Natural killer cell treated with Interleukin-12 subunit alpha and Interleukin-12 subunit beta and Interleukin-15 and Interleukin-18, amount 100 ng/mL, for 72 hours (primary cell): ENCODE measurements at regions not wholly inside any gene's neighbourhood (a gene's known extent, or its start where the extent isn't known, plus 50 kb on each side); places are given as distances from the start of the nearest gene placed in this dataset.
"Not testable (repeated sequence)": the region's sequence is repeated elsewhere in the genome, so short reads cannot be mapped to it uniquely, and the experiment has no call there.

ENCODE experiments used
- ATAC-seq, 2 donors: fragments of 150-1000 bp; cut with Tn5 transposase in 1 of 2; sonication (Bioruptor Pico), chemical (Tn5 transposase) in 1 of 2; 2 replicates each; pipeline ENCODE4 v1.10.0; 2021
- DNase-seq: peaks from one replicate; pipeline ENCODE4 v3.0.0; 2022; ENCODE audit warnings: low spot score
- H3K27ac Mint-ChIP-seq, 2 donors: 1 replicate in 1 of 2; 2 replicates in 1 of 2; pipeline ENCODE4 v1.8.0; 2022; ENCODE audit warnings: mixed read lengths in 2 of 2, mild to moderate bottlenecking in 1 of 2, moderate library complexity in 1 of 2
- H3K27me3 Mint-ChIP-seq, 2 donors: 1 replicate in 1 of 2; 2 replicates in 1 of 2; pipeline ENCODE4 v1.8.0; 2022; ENCODE audit warnings: mixed read lengths in 2 of 2
- H3K36me3 Mint-ChIP-seq: one replicate; pipeline ENCODE4 v1.8.0; 2022; ENCODE audit warnings: mixed read lengths
- H3K4me1 Mint-ChIP-seq, 2 donors: 1 replicate in 1 of 2; 2 replicates in 1 of 2; pipeline ENCODE4 v1.8.0; 2022; ENCODE audit warnings: low read depth in 2 of 2, mixed read lengths in 2 of 2, mild to moderate bottlenecking in 1 of 2
- H3K4me3 Mint-ChIP-seq: one replicate; pipeline ENCODE4 v1.8.0; 2022; ENCODE audit warnings: mixed read lengths
- H3K9me3 Mint-ChIP-seq: 2 replicates; pipeline ENCODE4 v1.8.0; 2022; ENCODE audit warnings: mixed read lengths

GRCh38 chr2:143870696-143871095, 649.2 kb downstream of the ZEB2 start:
- DNase-seq (no peak), ATAC-seq (no peak)
- H3K36me3 Mint-ChIP-seq: peaks cover 31% of the 10 kb centered on the region
- H3K27ac Mint-ChIP-seq: peak overlapping the region in 1 of 2 donors; percentile 32
- H3K9me3 Mint-ChIP-seq: peaks cover 18% of the 10 kb centered on the region
- H3K4me1 Mint-ChIP-seq: peaks cover 17 to 19% of the 10 kb centered on the region in 2 donors
- H3K4me3 Mint-ChIP-seq: no peak overlapping the region
- no peaks in the 10 kb centered on the region for H3K27me3 Mint-ChIP-seq

GRCh38 chr2:143856978-143857377, 662.9 kb downstream of the ZEB2 start:
- H3K9me3 Mint-ChIP-seq: no peaks in the 10 kb centered on the region

GRCh38 chr2:143852759-143853158, 667.2 kb downstream of the ZEB2 start:
- Mint-ChIP-seq H3K4me1 (peaks cover 7 to 11% of the 10 kb centered on the region in 2 donors), H3K36me3 (no peaks in the 10 kb centered on the region), H3K4me3 (no peak overlapping the region), H3K9me3 (no peaks in the 10 kb centered on the region), H3K27me3 (peaks cover 11 to 26% of the 10 kb centered on the region in 2 donors), H3K27ac (no peak overlapping the region)
- ATAC-seq (no peak), DNase-seq (no peak)

More at GRCh38 chr2:143856978-143857377, 662.9 kb downstream of the ZEB2 start:
- DNase-seq (no peak), ATAC-seq (no peak)
- Mint-ChIP-seq H3K27me3 (peaks cover 6 to 12% of the 10 kb centered on the region in 2 donors), H3K36me3 (peaks cover 6% of the 10 kb centered on the region), H3K4me1 (no peaks in the 10 kb centered on the region), H3K4me3 (no peak overlapping the region), H3K27ac (no peak overlapping the region)

GRCh38 chr2:143850084-143850483, 669.8 kb downstream of the ZEB2 start:
- H3K36me3 Mint-ChIP-seq: no peaks in the 10 kb centered on the region
- peak; percentile 62 to 68 for ATAC-seq
- peaks cover 13 to 32% of the 10 kb centered on the region in 2 donors for H3K4me1 Mint-ChIP-seq
- H3K9me3 Mint-ChIP-seq: no peaks in the 10 kb centered on the region
- peaks cover 18 to 39% of the 10 kb centered on the region in 2 donors for H3K27me3 Mint-ChIP-seq
- H3K27ac Mint-ChIP-seq: peak overlapping the region; percentile 61 to 81
- H3K4me3 Mint-ChIP-seq: peak overlapping the region; percentile 48
- DNase-seq: no peak

- Mint-ChIP-seq H3K4me3 (peak overlapping the region; percentile 15), H3K27me3 (peaks cover 12 to 37% of the 10 kb centered on the region in 2 donors), H3K9me3 (no peaks in the 10 kb centered on the region), H3K36me3 (no peaks in the 10 kb centered on the region), H3K4me1 (peaks cover 13 to 39% of the 10 kb centered on the region in 2 donors), H3K27ac (peak overlapping the region; percentile 7 to 20)
- DNase-seq (no peak), ATAC-seq (peak in 1 of 2 donors; percentile 36)
These were observed 672.7 kb downstream of the ZEB2 start for GRCh38 chr2:143847257-143847656.

GRCh38 chr2:143844986-143845385, 674.9 kb downstream of the ZEB2 start:
- H3K9me3 Mint-ChIP-seq: no peaks in the 10 kb centered on the region
- no peak for DNase-seq
- peak overlapping the region; percentile 23 for H3K4me3 Mint-ChIP-seq
- H3K4me1 Mint-ChIP-seq: peaks cover 13 to 31% of the 10 kb centered on the region in 2 donors
- H3K36me3 Mint-ChIP-seq: no peaks in the 10 kb centered on the region
- peak overlapping the region in 1 of 2 donors; percentile 65 for H3K27ac Mint-ChIP-seq
- ATAC-seq: no peak
- H3K27me3 Mint-ChIP-seq: peaks cover 10 to 22% of the 10 kb centered on the region in 2 donors

GRCh38 chr2:143843686-143844085, 676.2 kb downstream of the ZEB2 start:
- Mint-ChIP-seq H3K4me1 (peaks cover 9 to 28% of the 10 kb centered on the region in 2 donors), H3K36me3 (no peaks in the 10 kb centered on the region), H3K4me3 (no peak overlapping the region), H3K9me3 (no peaks in the 10 kb centered on the region), H3K27ac (peak overlapping the region in 1 of 2 donors; percentile 21), H3K27me3 (peaks cover 10 to 20% of the 10 kb centered on the region in 2 donors)
- DNase-seq (no peak), ATAC-seq (no peak)

- no peak overlapping the region for H3K4me3 Mint-ChIP-seq
- H3K36me3 Mint-ChIP-seq: no peaks in the 10 kb centered on the region
- peaks cover 7 to 20% of the 10 kb centered on the region in 2 donors for H3K27me3 Mint-ChIP-seq
- no peaks in the 10 kb centered on the region for H3K9me3 Mint-ChIP-seq
- no peak for ATAC-seq
- H3K27ac Mint-ChIP-seq: no peak overlapping the region
- DNase-seq: no peak
- H3K4me1 Mint-ChIP-seq: peaks cover 6 to 28% of the 10 kb centered on the region in 2 donors
These were observed 677.1 kb downstream of the ZEB2 start for GRCh38 chr2:143842836-143843235.

- no peak overlapping the region for H3K27ac Mint-ChIP-seq
These were observed 678.0 kb downstream of the ZEB2 start for GRCh38 chr2:143841935-143842334.

GRCh38 chr2:143840601-143841000, 679.3 kb downstream of the ZEB2 start:
- Mint-ChIP-seq H3K9me3 (no peaks in the 10 kb centered on the region), H3K4me3 (no peak overlapping the region), H3K27me3 (peaks cover 0 to 7% of the 10 kb centered on the region in 2 donors), H3K4me1 (peaks cover 0 to 12% of the 10 kb centered on the region in 2 donors), H3K36me3 (no peaks in the 10 kb centered on the region), H3K27ac (no peak overlapping the region)
- ATAC-seq: no peak
- no peak for DNase-seq

More at GRCh38 chr2:143841935-143842334, 678.0 kb downstream of the ZEB2 start:
- H3K9me3 Mint-ChIP-seq: no peaks in the 10 kb centered on the region
- H3K27me3 Mint-ChIP-seq: peaks cover 5 to 17% of the 10 kb centered on the region in 2 donors
- DNase-seq: no peak
- ATAC-seq: no peak
- H3K36me3 Mint-ChIP-seq: no peaks in the 10 kb centered on the region
- H3K4me3 Mint-ChIP-seq: no peak overlapping the region
- peaks cover under 1 to 23% of the 10 kb centered on the region in 2 donors for H3K4me1 Mint-ChIP-seq

GRCh38 chr2:143840194-143840593, 679.7 kb downstream of the ZEB2 start:
- H3K4me3 Mint-ChIP-seq: no peak overlapping the region
- DNase-seq (no peak), ATAC-seq (no peak)
- H3K9me3 Mint-ChIP-seq: no peaks in the 10 kb centered on the region
- H3K36me3 Mint-ChIP-seq: no peaks in the 10 kb centered on the region
- peaks cover 0 to 8% of the 10 kb centered on the region in 2 donors for H3K4me1 Mint-ChIP-seq
- H3K27ac Mint-ChIP-seq: no peak overlapping the region
- H3K27me3 Mint-ChIP-seq: peaks cover 0 to 7% of the 10 kb centered on the region in 2 donors

GRCh38 chr2:143839456-143839855, 680.5 kb downstream of the ZEB2 start:
- H3K27ac Mint-ChIP-seq: no peak overlapping the region
- ATAC-seq (no peak), DNase-seq (no peak)
- peaks cover 0 to 7% of the 10 kb centered on the region in 2 donors for H3K27me3 Mint-ChIP-seq
- no peaks in the 10 kb centered on the region for H3K36me3 Mint-ChIP-seq
- H3K4me1 Mint-ChIP-seq: peaks cover 0 to 5% of the 10 kb centered on the region in 2 donors
- H3K9me3 Mint-ChIP-seq: no peaks in the 10 kb centered on the region
- H3K4me3 Mint-ChIP-seq: no peak overlapping the region

GRCh38 chr2:143837055-143837454, 682.9 kb downstream of the ZEB2 start:
- DNase-seq, ATAC-seq, H3K36me3 Mint-ChIP-seq, H3K27ac Mint-ChIP-seq, H3K27me3 Mint-ChIP-seq, H3K9me3 Mint-ChIP-seq, H3K4me3 Mint-ChIP-seq, H3K4me1 Mint-ChIP-seq: not testable (repeated sequence)

GRCh38 chr2:143835481-143835880, 684.4 kb downstream of the ZEB2 start:
- Mint-ChIP-seq H3K4me3 (no peak overlapping the region), H3K27ac (no peak overlapping the region), H3K36me3 (no peaks in the 10 kb centered on the region), H3K9me3 (no peaks in the 10 kb centered on the region), H3K27me3 (no peaks in the 10 kb centered on the region), H3K4me1 (no peaks in the 10 kb centered on the region)
- ATAC-seq (no peak), DNase-seq (no peak)
